CD4-positive, alpha-beta T cell treated with Interleukin-1 beta for 1 hour (primary cell): ENCODE measurements at regions not wholly inside any gene's neighbourhood (a gene's known extent, or its start where the extent isn't known, plus 50 kb on each side); places are given as distances from the start of the nearest gene placed in this dataset.
A peak's percentile ranks its signal among the peaks of the same experiment; 100 is the strongest.

Experiments used
- DNase-seq, 2 donors: peaks; one replicate each; pipeline ENCODE4 v3.0.0-alpha.2; 2020 to 2022

DNA sequence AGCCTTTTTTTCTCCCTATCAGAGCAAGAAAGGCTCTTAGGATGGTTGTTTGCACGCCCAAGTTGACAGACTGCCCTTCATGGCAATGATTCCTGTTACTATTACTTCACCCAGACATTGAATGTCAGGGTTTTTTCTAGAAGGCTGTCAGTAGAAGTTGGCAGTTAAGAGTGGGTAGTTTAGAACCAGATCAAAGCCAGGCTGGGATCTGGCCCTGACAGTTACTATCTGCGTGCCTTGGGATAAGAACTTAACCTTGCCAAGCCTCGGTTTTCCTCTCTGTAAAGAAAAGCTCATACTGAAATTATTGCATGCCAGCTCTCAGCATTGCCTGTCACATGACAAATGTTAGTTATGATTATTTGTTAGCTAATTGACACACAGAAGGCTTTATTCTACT, 58.7 kb upstream of the PPP2R5A start:
- no peak for DNase-seq

DNA sequence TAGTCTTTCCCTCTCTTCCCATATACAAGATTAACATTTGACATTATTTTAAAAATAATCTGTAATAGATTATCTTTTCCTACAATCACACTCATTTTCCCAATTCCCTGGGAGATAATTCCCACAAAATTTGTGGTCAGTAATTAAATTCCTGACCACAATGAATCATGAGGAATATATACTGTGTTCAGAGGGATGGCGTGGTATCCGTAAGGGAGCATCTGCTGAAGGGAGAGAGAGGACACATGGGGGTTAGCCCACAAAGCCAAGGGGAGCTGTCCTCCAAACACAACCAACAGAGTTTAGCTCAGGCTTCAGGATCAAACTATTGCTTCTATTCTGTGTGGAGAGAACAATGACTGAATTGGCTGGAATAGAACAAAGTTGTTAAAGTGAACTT, 57.1 kb upstream of the PPP2R5A start:
- DNase-seq, result no peak

DNA sequence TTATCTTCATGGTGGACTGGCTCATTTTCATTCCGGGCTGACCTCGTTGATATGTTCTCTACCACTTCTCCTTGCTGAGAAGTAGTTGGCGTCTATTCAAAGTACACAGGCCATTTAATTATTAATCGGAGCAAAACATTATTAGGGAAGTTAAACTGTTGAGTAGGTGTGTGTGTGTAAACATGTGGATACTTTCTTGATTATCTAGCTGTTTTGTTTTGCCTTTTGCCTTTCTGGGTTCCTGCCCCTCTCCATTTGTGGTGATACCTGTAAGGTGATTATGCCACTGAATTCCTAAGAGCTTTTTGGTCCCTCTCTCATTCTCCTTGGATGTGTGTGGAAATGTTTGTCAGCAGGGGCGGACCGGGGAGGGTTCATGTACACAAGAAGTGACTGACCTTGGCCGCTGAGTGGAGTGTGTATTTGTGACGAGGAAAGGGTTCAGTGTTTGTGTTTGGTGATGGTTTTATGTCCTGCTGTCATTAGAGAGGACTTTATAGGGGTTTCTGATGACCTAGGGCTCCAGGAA, 56.6 kb upstream of the PPP2R5A start:
- DNase-seq, result no peak

DNA sequence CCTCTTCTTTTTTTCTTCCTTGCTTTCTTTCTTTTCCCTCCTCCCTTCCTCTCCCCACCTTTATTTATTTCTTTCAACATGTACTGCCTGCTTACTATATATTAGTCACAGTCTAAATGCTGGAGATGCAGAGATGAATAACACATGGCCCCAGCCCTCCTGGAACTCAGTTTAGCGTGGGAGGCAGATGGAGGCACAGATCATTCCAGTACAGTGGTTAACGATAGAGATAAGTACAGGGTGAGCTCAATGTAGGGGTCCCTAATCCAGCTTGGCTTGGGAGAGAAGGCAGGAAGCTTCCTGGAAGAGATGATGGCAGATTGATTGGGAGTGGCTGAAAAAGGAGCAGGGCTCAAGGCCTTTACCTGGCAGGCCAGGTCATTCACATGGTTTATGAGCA, 55.6 kb upstream of the PPP2R5A start:
- DNase-seq, result no peak

DNA sequence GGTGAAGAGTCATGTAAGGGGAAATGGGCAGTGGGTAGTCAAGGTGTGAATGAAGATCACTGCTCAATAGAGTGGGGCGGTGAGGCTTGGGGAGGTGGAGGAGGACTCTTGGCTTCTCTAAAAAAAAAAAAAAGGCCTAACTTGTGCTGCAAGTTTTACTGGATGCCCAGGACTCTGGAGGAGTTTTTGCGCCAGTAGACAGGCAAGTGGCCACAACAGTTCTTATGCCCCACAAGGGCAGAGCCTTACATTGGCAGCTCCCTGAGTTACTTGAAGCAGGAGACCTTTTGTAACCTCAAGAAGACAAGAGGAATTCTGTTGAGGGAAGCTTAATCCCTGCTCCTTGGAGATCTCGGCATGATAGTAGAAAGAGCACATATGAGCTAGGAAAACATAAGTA, 54.9 kb upstream of the PPP2R5A start:
- no peak for DNase-seq

DNA sequence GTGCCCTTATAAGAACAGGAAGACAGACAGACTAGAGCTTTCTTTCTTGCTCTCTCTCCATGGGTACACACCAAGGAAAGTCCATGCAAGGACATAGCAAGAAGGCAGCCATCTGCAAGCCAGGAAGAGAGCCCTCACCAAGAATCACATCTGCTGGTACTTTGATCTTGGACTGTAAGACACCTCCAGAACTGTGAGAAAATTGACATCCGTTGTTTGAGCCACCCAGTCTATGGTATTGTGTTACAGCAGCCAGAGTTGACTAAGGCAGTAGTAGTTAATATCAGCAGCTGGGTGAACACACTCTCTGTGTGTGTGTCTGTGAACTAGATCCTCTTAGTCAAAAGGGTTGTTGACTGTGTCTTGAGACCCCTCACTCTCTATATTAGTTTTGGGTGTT, 53.8 kb upstream of the PPP2R5A start:
- DNase-seq, result peak in 1 of 2 donors; percentile 26

DNA sequence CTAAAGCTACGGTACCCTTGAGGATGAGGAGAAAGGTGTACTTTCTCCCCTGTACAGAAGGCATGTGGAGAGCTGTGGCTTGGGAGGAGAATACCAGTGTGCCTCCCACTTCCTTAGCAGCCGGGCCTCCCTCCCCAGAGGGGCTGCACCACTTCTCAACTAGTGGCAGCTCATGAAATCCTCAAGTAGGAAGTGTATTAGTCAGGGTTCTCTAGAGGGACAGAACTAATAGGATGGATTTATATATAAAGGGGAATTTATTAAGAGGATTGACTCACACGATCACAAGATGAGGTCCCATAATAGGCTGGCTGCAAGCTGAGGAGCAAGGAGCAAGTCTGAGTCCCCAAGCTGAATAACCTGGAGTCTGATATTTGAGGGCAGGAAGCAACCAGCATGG, 53.1 kb upstream of the PPP2R5A start:
- DNase-seq, result no peak

DNA sequence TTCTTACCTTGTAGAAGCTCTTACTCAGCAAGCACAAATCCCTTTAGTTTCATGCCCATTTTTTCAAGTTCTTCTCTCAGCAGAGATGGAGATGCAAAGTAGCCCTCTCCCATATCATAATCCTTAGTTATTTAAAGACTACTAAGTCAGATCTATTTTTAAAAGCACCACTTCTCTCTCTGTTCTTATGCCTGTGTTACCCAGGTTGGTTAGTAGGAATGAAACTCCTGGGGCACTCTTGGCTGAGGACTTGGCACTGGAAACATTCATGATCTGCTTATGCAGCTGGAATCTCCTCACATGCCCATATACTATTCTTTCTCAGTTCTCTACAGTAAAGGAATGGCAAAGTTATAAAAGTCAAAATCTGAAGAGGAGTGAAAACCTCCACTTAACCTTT, 51.9 kb upstream of the PPP2R5A start:
- DNase-seq, result no peak

DNA sequence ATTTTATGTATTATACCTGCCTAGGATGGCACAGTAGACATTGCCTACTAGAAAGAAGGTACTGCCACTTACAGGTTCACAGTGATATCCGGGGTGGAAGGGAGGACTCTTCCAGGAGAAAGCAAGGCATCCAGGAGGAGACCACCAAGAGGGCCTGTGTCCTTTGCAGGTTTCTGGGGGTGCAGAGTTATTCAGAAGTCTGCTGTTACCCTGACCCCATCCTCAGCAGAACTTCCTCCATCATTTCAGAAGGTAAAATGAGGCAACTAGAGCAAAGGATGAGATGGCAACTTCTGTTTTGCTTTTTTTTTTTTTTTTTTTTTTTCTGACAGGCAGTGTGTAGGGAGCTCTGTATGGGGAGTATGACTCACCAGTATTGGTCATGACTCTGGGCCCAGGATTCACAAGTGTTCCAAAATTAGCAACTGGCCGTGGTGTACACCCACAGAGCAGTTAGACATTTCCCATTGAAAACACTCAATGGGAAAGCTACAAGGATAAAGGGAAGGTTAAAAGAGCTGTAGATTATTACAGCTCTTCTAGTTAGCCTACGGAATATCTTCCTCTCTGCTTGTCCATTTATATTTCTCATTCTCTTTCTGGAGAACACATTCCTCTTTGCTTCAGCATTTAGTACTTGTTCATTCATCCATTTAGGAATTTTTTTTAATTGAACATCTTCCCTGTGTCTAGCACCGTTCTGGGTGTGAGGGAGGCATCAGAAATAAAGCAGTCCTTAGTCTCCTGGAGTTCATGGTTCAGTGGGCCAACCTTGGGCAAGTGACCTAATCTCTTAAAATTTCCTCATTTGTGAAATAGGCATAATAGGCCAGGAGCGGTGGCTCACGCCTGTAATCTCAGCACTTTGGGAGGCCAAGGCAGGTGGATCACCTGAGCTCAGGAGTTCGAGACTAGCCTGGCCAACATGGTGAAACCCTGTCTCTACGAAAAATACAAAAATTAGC, 50.5 kb upstream of the PPP2R5A start:
- peak in 1 of 2 donors; percentile 57 for DNase-seq
